ENCODE measurements at regions not wholly inside any gene's neighbourhood (a gene's known extent, or its start where the extent isn't known, plus 50 kb on each side); places are given as distances from the start of the nearest gene placed in this dataset.
"Not testable (repeated sequence)": the region's sequence is repeated elsewhere in the genome, so short reads cannot be mapped to it uniquely, and the experiment has no call there.

DNA sequence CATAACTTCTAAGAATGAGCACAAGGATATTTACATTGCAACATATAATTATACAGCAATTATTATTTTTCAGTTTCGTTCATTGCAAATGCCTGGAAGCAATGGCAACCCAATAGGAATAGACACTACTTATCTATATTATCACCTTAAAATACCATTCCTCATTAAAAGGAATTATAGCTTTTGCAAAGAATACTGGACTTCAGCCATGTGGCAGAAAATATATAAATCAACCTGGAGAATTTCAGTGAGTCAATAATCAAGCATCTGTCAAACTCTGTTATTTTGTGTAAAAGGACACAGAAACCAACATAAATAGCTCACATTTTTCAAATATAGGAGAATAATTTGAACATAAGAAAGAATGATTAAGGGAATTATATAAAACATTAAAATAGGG, 96.1 kb upstream of the SEMA3C start:
- FAIRE-seq (no peak), DNase-seq (ENCODE audit: insufficient read length, low spot score) (no peak)

DNA sequence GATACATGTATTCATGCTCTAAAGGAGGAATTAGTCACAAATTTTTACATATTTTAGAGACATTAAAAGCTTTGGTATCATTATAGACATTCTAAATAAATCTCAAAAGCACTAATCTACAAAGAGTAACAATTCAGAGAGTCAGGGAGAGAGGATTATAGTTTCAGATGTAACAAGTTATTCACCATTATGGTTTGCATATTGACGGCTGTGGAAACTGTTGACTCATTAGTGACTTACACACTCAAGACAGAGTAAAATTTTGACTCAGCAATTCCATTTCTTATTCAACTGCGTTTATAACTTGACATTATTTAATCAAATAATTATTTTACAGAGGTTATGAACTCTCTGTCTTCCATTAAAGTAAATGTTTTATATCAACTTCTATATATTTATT, 95.4 kb upstream of the SEMA3C start:
- FAIRE-seq (no peak), DNase-seq (ENCODE audit: insufficient read length, low spot score) (no peak)

DNA sequence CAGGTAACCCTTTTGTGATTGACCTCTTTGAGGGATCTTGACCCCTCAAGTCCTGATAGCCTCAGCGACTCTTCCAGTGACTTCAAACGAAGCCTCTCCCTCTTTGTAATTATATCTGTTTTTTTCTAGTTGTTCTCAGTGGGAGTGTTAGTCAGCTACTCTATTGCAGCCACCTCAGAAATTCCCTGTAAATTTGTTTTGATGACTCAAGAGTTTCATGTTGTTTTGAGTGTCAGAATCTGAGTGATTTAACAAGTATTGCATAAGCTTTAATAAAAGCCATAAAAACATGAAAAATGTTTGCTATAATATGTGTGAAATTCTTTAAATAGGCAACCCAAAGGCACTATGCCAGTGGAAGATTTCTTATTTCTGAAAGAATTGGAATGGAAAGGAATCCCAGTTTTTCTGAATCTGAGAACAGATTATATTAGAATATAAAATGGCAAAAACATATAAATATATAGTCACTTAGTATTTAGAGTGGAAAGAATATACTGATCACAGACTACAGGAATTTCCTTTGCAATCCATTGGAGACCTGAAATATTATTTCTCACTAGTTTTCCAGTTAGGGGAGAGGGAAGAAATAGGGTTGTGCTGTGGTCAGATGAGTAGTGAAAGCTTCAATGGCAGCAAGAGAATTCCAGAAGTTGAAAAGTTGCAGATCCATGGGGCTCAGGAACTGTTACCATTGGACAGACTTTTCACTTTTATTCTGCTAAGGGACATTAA, 94.4 kb upstream of the SEMA3C start:
- no peak for FAIRE-seq
- no peak for DNase-seq (ENCODE audit: insufficient read length, low spot score)

DNA sequence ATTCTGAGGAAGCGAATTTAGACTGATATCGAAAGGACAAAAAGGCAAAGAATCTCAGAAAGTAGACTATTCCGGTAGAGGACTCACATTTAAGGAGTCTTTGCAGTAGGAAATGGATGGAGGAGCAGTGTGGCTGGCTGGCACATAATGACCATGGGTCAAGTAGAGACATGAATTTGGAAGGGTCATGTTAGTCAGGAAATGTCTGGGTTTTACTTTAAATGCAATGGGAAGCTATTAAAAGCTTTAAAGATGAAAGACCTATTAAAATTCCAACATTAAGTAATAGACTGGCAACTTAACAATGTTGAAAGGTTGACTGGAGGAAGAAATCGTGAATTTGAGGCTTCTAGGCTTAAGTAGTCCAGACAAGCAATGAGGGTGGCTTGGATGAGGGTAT, 90.0 kb upstream of the SEMA3C start:
- no peak for DNase-seq (ENCODE audit: insufficient read length, low spot score)
- no peak for FAIRE-seq

DNA sequence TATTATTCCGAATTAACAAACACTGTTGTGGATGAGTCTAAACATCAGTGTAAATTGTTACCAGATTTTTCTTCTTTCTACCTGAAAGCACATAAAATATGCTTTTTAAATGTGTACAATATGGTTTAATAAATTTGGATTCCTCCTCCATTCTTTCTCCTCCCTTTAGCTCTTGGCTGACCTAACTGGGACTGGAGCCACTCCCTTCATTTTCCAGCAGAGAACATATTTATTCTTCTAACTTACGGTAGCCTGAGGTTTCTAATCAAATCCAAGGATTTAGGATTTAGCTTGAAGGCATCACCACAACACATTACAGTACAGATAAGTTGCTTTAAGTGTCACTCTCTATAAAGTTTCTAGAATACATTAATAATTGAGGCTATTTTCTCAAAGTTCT, 88.2 kb upstream of the SEMA3C start:
- DNase-seq (ENCODE audit: insufficient read length, low spot score) (no peak), FAIRE-seq (no peak)

DNA sequence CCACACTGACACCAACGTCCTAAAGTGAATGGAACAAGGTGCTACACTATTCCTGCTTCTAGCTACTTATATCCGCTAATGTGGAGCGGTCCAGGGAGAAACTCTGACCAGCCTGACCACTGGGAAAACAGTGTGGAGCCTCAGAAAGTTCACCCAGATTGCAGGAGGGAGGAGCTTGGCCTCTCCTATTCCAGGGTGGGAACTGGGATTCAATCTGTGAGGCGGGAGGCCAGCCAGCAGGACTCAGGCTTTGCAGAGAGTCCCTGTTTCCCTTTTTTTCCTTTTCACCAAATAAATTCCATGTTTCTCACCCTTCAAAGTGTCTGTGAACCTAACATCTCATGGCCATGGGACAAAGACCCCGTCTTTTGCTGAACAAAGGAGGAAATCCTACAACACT, 86.4 kb upstream of the SEMA3C start:
- FAIRE-seq: no peak
- DNase-seq (ENCODE audit: insufficient read length, low spot score): no peak

DNA sequence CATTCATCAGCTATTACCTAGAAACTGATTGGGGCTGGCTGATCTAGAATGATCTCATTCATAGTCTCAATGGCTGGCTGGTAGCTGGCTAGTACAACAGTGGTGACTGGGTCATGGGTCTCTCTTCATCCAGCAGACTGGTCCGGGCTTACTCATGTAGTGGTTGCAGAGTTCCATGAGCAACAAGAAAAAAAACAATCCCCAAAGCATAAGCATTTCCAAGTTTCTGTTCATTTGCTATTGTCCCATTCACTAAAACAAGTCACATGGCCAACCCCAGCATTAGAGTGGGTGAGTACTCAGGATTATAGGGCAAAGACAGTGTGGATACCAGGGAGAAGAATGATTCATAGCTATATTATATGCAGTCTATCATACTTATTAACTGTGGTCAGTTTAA, 85.2 kb upstream of the SEMA3C start:
- no peak for DNase-seq (ENCODE audit: insufficient read length, low spot score)
- no peak for FAIRE-seq

DNA sequence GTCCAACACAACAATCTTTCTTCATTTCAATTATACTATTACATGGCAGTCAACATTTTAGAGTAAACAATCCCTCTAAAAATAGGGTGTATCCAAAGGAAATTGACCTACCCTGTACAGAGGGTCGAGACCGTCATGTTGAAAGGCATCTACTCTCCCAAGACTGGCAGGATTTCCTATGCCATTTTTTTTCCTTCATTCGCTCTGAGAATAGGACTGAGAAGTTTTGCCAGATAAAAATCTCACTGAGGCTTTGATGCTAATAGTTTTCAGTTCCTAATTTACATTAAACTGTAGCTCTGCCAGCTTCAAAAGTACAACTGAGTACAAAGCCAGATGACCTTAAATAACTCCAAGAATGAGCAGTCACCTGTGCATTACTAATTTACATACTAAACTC, 84.5 kb upstream of the SEMA3C start:
- no peak for FAIRE-seq
- no peak for DNase-seq (ENCODE audit: insufficient read length, low spot score)

DNA sequence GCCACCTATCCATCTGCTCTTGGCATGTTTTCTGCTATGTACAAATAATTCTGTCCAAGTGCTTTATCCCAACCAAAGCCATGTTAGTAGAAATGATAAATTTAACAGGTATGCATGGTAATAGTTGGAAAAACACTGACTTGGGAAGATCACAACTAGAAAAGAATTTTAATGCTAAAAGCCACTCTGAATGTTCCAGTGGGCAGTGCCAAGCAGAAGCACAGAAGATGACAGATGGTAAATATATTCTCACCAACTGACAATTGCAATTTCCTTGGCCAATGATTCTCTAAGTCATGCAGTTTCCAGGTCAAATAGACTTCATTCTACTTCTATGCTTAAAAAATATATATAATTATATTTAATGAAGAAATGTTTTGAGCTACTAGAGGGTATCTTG, 83.6 kb upstream of the SEMA3C start:
- DNase-seq (ENCODE audit: insufficient read length, low spot score) (no peak), FAIRE-seq (no peak)

DNA sequence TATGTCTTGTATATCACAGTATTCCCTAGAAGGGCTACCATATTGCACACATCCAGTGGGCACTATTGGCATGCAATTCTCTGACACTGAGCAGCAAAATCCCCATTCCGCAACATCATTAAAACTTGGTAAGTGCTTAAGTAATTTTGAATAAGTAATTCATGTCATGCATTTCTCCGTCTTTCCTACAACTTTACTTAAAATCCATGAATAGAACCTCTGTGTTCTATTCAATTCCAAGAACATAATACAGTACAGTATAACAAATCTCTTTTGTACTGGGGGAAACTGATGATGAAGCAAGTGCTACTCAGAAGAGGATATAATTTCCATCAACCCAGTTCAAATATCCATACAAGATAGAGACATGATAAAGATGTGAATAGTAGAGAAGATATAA, 80.9 kb upstream of the SEMA3C start:
- DNase-seq (ENCODE audit: insufficient read length, low spot score) (no peak), FAIRE-seq (no peak)

DNA sequence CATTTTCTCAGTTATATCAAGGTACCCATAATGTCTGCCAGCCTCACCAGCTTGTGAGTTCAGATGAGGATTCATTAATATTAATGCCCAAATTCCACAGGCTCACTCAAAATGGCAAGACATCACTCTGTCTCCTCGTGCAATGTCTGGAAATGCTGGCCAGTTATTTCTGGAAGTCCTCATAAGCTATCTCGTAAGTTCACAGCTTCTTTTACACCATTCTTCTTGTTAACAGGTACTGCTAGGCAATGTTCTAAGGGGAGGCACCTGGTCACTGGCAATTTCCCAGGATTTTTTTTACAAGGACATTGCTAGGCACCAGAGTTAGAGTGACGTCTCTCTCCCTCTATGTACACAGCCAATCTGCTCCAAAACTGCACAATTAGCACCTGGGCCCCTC, 80.2 kb upstream of the SEMA3C start:
- FAIRE-seq (no peak), DNase-seq (ENCODE audit: insufficient read length, low spot score) (no peak)

DNA sequence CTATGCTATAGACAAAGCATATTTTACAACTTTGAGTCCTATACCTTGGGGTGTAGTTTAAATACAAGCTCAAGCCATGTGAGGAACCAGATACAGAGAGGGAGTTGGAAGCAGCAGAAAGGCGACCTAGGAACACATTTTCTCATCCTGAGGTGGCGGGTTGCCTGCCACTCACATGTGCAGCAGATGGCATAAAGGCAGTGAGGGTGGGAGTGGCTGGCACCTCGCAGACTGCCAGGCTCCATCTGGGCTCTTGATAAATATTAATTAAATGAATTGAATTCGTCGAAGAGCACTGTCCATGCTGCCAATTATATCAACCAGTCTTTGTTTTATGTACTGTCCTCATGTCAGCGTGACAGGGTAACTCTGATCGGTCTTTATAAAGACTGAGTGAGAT, 79.0 kb upstream of the SEMA3C start:
- DNase-seq (ENCODE audit: insufficient read length, low spot score): no peak
- FAIRE-seq: no peak

DNA sequence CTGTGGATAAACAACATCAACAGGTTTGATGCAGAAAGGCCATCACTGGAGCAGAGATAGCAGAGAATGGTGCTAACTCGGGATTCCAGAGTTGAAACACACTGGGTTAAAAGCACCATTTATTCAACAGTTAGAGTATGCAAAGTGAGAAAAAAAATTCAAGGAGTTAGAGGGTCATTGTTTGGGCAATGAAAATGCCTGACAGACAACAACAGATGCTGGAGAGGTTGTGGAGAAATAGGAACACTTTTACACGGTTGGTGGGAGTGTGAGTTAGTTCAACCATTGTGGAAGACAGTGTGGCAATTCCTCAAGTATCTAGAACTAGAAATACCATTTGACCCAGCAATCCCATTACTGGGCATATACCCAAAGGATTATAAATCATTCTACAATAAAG, 77.4 kb upstream of the SEMA3C start:
- DNase-seq (ENCODE audit: insufficient read length, low spot score); FAIRE-seq: not testable (repeated sequence)

DNA sequence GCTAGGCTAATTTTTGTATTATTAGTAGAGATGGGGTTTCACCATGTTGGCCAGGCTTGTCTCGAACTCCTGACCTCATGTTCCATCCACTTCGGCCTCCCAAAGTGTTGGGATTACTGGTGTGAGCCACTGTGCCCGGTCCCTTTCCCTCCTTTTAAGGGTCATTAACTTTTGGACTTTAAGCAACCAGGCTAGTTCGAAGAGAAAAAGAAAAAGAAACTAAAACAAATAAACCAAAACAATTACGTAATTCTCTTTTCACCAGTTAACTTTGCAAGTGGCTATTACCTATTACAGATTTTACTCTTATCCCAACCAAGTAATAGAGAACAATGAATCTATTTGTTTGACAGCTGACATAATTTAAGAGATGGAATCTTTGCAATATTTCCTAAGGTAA, 72.8 kb upstream of the SEMA3C start:
- DNase-seq (ENCODE audit: insufficient read length, low spot score) (no peak), FAIRE-seq (no peak)

DNA sequence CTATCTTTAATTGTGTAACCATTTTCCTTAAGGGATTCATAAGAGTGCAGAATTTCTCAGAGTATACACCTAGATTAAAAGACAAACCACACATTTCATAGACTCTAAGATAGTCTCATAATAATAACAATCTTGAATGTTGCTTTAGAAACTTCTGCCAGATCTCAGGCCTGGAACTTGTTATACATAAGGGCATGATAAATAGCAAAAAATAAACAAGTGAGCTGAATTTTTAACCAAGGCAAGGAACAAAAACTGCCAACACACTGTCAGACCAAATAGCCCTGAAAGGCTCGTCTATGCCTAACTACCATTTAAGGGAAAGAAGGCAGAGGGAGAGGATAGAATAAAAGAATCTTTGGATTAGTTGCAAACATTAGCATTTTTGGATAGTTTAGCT, 65.8 kb upstream of the SEMA3C start:
- FAIRE-seq (no peak), DNase-seq (ENCODE audit: insufficient read length, low spot score) (no peak)

DNA sequence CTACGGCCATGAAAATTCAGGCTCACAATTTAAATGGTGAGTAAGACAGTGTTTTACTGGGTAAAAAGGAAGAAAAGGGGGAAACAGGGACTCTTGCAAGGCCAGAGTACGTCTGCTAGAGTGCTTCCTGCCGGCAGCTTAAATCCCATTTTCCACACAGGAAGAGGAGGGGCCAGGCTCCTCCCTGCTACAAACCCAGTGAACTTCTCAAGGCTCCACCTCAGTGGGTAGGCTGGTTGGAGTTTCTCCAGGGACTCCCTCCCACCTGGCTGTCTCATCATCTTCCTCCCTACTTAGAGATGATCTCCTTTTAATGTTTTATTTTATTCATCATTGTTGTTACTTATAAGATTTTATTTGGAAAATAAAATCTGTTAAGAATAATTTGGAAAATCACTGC, 62.6 kb upstream of the SEMA3C start:
- no peak for DNase-seq (ENCODE audit: insufficient read length, low spot score)
- FAIRE-seq: no peak

DNA sequence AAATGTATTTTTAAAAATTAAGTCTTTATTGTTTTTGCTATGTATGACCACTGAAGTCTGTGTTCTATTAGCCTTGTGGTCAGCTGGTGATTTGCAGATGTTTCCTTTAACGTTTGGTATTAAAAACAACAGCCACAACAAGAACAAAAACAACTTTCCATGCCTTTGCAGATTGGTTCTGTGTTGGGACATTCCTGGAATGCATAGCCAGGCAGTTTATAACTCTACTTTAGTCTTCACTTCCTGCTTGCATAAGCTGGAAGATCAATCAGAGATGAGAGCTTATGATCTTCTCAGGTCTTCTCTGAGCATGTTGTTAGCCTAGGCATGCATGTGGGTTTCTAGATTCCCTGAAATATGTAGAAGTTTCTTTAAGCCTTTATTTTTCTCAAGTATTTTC, 58.9 kb upstream of the SEMA3C start:
- no peak for FAIRE-seq
- no peak for DNase-seq (ENCODE audit: insufficient read length, low spot score)

DNA sequence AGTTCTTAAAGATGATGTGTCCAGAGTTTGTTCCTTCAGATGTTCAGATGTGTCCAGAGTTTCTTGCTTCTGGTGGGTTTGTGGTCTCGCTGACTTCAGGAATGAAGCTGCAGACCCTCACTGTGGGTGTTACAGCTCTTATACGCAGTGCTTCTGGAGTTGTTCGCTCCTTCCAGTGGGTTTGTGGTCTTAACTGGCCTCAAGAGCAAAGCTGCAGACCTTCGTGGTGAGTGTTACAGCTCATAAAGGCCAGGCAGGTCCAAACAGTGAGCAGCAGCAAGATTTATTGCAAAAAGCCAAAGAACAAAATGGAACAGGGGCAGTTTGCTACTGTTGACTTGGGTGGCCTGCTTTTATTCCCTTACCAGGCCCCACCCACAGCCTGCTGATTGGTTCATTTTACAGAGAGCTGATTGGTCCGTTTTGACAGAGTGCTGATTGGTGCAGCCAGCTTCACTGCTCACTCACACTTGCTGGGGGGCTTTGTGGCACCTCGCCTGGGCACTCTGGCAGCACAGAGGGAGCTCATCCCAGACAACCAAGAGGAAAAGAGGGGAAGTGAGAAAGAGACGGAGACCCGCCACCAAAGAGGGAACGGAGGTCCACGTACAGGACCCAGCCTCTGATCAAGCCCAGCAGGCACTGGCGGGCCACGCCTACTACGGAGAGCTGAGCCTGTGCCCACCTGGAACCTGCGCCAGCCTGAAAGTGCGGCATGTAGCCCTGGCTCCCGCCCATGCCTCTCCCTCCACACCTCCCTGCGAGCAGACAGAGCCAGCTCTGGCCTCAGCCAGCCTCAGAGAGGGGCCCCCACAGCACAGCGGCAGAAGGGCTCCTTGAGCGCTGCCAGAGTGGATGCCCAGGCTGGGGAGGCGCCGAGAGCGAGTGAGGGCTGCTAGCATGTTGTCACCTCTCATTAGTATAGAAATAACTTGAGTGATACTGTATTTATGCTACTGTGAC, 55.8 kb upstream of the SEMA3C start:
- FAIRE-seq (no peak), DNase-seq (ENCODE audit: insufficient read length, low spot score) (no peak)

DNA sequence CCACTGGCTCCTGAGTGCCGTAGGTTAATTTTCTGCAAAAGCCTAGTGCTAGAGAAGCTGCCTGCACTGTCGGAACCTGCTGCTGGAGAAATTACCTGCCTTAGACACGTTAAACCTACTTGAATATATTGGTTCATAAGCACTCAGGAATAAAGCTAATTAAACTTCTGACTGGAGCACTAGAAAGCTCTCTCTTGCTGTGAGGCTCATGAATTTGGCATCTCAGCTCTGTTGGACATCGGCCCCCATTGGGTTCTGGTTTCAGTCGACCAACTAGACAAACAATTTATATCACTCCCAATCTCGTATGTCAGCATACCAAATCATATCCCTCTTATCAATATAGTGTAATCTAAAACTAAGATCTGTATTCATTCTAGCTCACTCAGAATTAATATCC, 52.4 kb upstream of the SEMA3C start:
- FAIRE-seq (no peak), DNase-seq (ENCODE audit: insufficient read length, low spot score) (no peak)

All from GM19239 (cell line).